GM19035 (cell line): ENCODE measurements at regions not wholly inside any gene's neighbourhood (a gene's known extent, or its start where the extent isn't known, plus 50 kb on each side); places are given as distances from the start of the nearest gene placed in this dataset.

ENCODE experiments used
- ATAC-seq: cut with Tn5 transposase; IDR thresholded peaks from one replicate; pipeline ENCODE4 v1.9.1; 2021; ENCODE audit not compliant: unreplicated experiment

DNA sequence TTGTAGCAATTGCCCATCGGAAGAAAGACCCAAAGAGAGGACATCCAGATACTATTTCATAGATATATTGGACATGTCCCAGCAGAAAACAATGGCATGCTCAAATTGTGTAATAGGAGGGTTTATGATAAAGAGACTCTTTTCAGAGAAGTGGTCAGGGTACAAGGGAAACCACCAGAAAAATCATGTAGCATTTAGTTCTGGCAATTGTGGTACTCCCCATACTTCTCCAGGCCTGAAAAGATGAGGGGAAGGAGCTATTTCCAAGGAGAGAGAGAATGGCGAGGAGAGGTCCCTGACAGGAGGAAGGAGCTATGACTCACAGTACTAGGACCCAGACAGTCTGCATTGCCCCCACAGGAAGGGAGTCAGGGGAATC is 68.4 kb upstream of the ADO start:
- no peak for ATAC-seq

DNA sequence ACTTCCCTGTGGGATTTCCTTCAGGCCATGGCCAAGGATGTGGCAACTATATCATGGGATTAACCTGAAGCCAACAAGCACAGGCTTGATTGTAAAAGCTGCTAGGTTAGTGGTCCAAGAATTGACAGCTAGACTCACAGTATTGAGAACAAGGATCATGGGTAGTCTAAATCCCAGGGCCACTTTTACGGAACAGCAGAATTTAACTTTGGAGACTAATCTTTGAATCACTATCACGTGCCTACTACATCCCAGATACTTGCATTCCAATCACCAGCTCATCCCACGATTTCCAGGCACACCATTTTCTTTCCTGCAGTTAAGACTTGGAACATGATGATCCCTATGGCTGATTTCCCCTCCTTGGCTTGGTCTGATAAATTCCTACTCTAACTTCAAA is 65.6 kb upstream of the ADO start:
- no peak for ATAC-seq

DNA sequence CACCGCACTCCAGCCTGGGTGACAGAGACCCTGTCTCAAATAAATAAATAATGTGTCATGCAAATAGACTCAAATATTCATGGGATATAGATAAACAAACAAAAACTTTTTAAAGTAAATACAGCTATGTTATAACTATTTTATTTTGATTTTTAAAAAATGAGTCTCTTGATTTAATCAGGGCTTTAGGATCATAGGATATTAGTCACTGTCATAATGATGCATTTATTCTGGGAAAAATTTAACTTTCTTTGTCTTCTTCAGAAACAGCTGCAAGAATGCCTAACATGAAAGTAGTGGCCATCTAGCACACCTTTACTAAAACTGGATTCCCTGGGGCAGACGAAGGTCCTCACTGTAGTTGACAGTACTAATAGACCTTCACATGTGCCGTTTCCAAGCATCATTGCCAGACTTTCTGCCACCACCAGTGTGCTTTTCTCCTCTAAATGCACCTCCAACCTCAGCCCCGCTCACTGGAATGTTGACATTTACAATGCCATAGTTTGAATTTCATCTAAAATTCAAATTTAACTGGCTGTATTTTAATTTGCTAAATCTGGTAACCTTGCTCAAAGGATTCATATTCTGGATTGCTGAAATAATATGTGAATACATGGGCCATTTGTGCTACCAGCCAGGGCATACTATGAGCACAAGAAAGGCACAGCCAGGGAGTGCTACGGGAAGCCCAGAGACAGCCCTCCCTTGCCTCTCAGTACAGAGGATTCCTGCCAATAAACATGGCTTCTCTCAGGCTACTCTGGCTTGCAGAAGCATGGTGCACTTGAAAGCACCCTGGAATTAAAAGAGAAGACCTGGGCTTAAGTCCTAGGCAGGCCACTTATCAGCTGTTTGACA is 63.4 kb upstream of the ADO start:
- no peak for ATAC-seq

DNA sequence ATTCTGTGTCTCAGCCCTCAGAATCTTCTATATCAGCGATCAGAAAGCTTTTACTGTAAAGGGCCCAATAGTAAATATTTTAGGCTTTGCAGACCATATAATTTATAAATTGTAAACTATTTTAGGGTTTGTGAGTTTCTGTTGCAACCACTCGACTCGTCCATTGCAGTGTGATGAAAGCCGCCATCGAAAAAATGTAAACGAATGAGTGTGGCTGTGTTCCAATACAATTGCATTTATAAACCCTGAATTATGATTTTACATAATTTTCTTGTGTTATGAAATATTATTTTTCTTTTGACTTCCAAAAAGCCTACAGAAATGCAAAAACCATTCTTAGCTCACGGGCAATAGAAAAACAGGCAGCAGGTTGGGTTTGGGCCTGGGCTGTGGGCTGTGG is 62.5 kb upstream of the ADO start:
- ATAC-seq = no peak

DNA sequence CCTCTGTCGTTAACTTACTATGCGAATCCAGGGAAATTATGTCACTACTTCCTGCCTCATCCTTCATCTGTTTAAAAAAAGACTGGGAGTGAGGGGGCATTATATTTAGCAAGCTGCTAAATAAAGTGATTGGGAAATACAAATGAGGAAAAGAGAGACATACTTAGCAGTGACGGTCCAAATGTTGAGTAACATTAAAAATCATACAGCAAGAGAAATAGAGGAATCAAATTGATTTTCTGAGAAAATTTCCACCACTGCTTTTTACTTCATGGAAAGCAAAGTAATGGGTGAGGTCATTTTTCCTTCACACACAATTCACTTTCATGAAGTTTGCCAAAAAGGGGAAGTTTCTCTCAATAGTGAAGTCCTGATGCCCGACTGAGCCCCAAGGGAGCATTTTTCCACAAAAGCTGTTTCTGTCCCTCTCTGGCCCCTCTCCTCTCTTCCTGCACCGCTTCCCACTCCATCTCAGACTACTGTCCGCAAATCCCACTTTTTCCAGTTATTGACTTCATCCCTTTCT is 61.9 kb upstream of the ADO start:
- ATAC-seq = no peak

DNA sequence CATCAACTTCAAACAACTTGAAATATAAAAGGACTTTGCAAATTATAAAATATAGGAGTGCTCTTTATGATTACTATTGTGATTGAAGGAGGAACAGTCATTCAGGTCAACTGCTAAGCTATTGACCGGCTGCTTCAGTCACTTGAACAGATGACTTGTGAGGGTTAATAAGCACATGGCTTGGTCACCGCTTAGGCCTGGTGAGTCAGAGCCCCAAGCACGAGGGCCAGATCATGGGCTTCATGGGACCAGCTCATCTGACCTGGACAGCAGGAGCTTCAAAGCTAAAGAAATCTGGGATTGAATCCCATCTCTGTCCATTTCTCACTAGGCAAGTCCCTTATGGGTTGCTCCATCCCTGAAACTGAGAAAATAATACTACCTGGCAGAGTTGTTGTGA is 60.4 kb upstream of the ADO start:
- no peak for ATAC-seq

DNA sequence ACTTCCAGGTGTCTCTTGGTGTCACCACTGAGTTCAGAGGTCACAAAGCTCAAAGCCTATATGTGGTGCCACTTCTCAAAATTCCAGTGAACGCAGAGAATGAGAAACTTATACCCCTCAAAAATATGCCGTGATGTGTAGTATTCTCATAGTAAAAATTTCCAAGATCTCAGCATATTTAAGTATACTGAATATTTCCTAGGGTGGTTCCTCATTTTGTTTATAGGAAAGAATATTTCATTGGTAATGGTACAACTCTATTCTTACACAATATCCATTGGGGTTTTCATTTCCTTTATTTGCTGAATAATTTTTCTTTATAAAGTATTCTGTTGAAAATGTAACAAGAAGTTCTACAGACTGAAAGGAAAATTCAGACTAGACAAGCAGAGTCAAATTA is 58.9 kb upstream of the ADO start:
- no peak for ATAC-seq

DNA sequence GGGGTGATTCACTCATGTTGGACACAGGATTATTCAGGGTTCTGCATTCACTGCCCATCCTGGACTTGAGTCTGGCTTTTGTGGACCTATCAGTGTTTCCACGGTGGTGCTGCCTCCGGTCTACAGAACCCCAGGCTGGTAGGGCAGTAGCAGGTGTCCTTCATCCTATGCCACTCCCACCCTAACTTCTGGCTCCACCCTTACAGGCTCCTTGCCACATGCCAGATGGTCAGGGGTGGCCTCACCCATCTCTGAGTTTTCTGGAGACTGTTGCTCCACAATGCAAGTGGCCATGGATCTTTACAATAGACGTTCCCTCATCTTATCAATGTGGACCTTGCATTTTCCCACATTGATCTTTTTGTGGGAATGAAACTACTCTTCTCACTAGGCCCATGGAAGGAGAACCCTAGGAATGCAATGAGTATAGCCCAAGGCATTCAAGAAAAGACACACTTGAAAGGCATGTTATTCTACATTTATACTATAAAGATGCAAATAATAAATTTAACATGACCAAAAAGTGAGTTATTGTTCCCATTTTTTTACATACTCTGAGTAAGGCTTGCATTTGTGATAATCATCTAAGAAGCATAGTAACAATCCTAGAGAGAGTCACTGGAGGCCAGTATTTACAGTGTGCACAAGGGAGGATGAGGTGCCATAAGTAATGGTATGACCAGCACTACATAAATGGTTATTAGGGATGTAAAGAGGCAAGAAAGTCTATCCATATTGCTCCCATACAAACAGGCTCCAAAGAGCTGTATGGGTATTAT is 57.4 kb upstream of the ADO start:
- ATAC-seq = no peak

DNA sequence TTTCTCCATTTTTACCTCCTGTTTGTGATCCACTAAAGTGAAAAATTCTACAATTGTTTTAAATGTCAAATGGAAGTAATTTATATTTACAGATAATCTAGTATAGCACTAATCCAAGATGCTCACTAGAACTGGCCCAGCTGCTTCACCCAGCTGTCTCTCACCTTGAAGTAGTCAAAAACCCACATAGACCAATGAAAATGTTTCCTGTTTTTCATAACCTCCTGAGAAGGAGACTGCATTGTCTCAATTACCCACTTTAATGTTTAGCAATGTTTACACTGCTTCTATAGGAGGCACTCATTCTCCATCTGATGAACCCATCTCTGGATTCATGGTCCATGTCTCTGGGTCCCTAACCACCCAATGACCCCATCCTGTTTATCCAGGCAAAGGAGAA is 56.1 kb upstream of the ADO start:
- ATAC-seq = no peak

DNA sequence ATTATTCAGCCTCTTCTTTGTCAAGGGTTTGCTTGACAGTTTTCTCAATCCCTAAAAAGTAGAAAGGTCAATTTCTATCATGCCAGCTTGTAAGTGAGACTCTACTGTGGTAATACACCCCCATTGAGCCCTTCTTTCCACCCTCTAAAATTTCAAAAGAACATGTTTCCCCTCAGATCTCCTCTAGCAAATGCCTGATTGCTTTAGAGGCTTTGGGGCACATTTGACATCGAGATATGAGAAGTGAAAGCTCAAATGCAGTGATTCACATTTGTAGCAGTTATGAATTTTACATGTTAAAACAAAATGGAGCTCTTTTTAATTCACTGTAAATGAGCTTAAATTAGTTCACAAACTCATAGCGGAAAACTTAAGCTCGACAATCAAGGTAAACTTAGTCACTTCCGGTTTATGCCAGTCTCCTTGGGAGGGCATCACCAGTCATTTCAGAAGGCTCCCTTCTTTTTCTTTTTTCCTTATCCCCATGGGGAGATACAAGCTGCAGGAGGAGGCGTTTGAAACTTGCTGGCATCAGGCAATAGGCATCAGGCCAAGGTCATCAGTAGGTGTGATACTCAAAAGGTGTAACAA is 55.3 kb upstream of the ADO start:
- ATAC-seq = no peak
